ENCODE measurements at regions not wholly inside any gene's neighbourhood (a gene's known extent, or its start where the extent isn't known, plus 50 kb on each side); places are given as distances from the start of the nearest gene placed in this dataset.

- Mint-ChIP-seq H3K9me3 (peaks cover 39% of the 10 kb centered on the region), H3K4me1 (ENCODE audit: low read depth in 2 of 2) (no peaks in the 10 kb centered on the region), H3K4me3 (no peak overlapping the region), H3K36me3 (no peaks in the 10 kb centered on the region), H3K27me3 (no peaks in the 10 kb centered on the region), H3K27ac (no peak overlapping the region)
- DNase-seq (ENCODE audit: low spot score), result no peak
- no peak for ATAC-seq
Observed at GRCh38 chr18:53757328-53757727, 467.1 kb downstream of the MBD2 start.

- H3K4me3 Mint-ChIP-seq, result no peak overlapping the region
- peaks cover 37% of the 10 kb centered on the region for H3K9me3 Mint-ChIP-seq
- ATAC-seq (no peak), DNase-seq (ENCODE audit: low spot score) (no peak)
- no peaks in the 10 kb centered on the region for H3K4me1 Mint-ChIP-seq (ENCODE audit: low read depth in 2 of 2)
- no peak overlapping the region for H3K27ac Mint-ChIP-seq
- H3K36me3 Mint-ChIP-seq, result no peaks in the 10 kb centered on the region
- no peaks in the 10 kb centered on the region for H3K27me3 Mint-ChIP-seq
Observed at GRCh38 chr18:53756610-53756972, 467.9 kb downstream of the MBD2 start.

GRCh38 chr18:53755914-53756609 lies 468.4 kb downstream of the MBD2 start:
- Mint-ChIP-seq H3K36me3 (no peaks in the 10 kb centered on the region), H3K4me3 (no peak overlapping the region), H3K4me1 (ENCODE audit: low read depth in 2 of 2) (no peaks in the 10 kb centered on the region), H3K9me3 (peaks cover 35% of the 10 kb centered on the region), H3K27me3 (no peaks in the 10 kb centered on the region), H3K27ac (no peak overlapping the region)
- DNase-seq (ENCODE audit: low spot score), result no peak
- ATAC-seq, result no peak

- Mint-ChIP-seq H3K9me3 (peaks cover 35% of the 10 kb centered on the region), H3K4me3 (no peak overlapping the region), H3K36me3 (no peaks in the 10 kb centered on the region), H3K4me1 (ENCODE audit: low read depth in 2 of 2) (no peaks in the 10 kb centered on the region), H3K27me3 (no peaks in the 10 kb centered on the region), H3K27ac (no peak overlapping the region)
- DNase-seq (ENCODE audit: low spot score) (no peak), ATAC-seq (no peak)
Observed at GRCh38 chr18:53754154-53754553, 470.3 kb downstream of the MBD2 start.

GRCh38 chr18:53753601-53754000 lies 470.9 kb downstream of the MBD2 start:
- Mint-ChIP-seq H3K27ac (no peak overlapping the region), H3K27me3 (no peaks in the 10 kb centered on the region), H3K36me3 (no peaks in the 10 kb centered on the region), H3K4me1 (ENCODE audit: low read depth in 2 of 2) (no peaks in the 10 kb centered on the region), H3K9me3 (peaks cover 31% of the 10 kb centered on the region), H3K4me3 (no peak overlapping the region)
- DNase-seq (ENCODE audit: low spot score) (no peak), ATAC-seq (no peak)

GRCh38 chr18:53752781-53753367 lies 471.6 kb downstream of the MBD2 start:
- Mint-ChIP-seq H3K27me3 (no peaks in the 10 kb centered on the region), H3K4me3 (no peak overlapping the region), H3K27ac (no peak overlapping the region), H3K4me1 (ENCODE audit: low read depth in 2 of 2) (no peaks in the 10 kb centered on the region), H3K9me3 (peaks cover 27% of the 10 kb centered on the region), H3K36me3 (no peaks in the 10 kb centered on the region)
- ATAC-seq (no peak), DNase-seq (ENCODE audit: low spot score) (no peak)

GRCh38 chr18:53749766-53750165 lies 474.7 kb downstream of the MBD2 start:
- ATAC-seq (no peak), DNase-seq (ENCODE audit: low spot score) (no peak)
- Mint-ChIP-seq H3K36me3 (no peaks in the 10 kb centered on the region), H3K9me3 (peaks cover 8% of the 10 kb centered on the region), H3K27me3 (no peaks in the 10 kb centered on the region), H3K4me3 (no peak overlapping the region), H3K4me1 (ENCODE audit: low read depth in 2 of 2) (no peaks in the 10 kb centered on the region), H3K27ac (no peak overlapping the region)

- DNase-seq (ENCODE audit: low spot score) (no peak), ATAC-seq (no peak)
- Mint-ChIP-seq H3K4me3 (no peak overlapping the region), H3K9me3 (peaks cover 9% of the 10 kb centered on the region), H3K27me3 (no peaks in the 10 kb centered on the region), H3K4me1 (ENCODE audit: low read depth in 2 of 2) (no peaks in the 10 kb centered on the region), H3K27ac (no peak overlapping the region), H3K36me3 (no peaks in the 10 kb centered on the region)
Observed at GRCh38 chr18:53747663-53748160, 476.8 kb downstream of the MBD2 start.

GRCh38 chr18:53747210-53747609 lies 477.3 kb downstream of the MBD2 start:
- no peak overlapping the region for H3K27ac Mint-ChIP-seq
- no peak overlapping the region for H3K4me3 Mint-ChIP-seq
- DNase-seq (ENCODE audit: low spot score) (no peak), ATAC-seq (no peak)
- no peaks in the 10 kb centered on the region for H3K27me3 Mint-ChIP-seq
- H3K4me1 Mint-ChIP-seq (ENCODE audit: low read depth in 2 of 2), result no peaks in the 10 kb centered on the region
- H3K9me3 Mint-ChIP-seq, result peaks cover 9% of the 10 kb centered on the region
- no peaks in the 10 kb centered on the region for H3K36me3 Mint-ChIP-seq

- Mint-ChIP-seq H3K4me1 (ENCODE audit: low read depth in 2 of 2) (no peaks in the 10 kb centered on the region), H3K27me3 (no peaks in the 10 kb centered on the region), H3K9me3 (peaks cover 12% of the 10 kb centered on the region), H3K27ac (no peak overlapping the region), H3K4me3 (no peak overlapping the region), H3K36me3 (no peaks in the 10 kb centered on the region)
- ATAC-seq (no peak), DNase-seq (ENCODE audit: low spot score) (no peak)
Observed at GRCh38 chr18:53745986-53746385, 478.5 kb downstream of the MBD2 start.

GRCh38 chr18:53745224-53745967 lies 479.1 kb downstream of the MBD2 start:
- no peaks in the 10 kb centered on the region for H3K27me3 Mint-ChIP-seq
- H3K27ac Mint-ChIP-seq, result no peak overlapping the region
- no peak for DNase-seq (ENCODE audit: low spot score)
- H3K4me1 Mint-ChIP-seq (ENCODE audit: low read depth in 2 of 2), result no peaks in the 10 kb centered on the region
- peaks cover 10% of the 10 kb centered on the region for H3K9me3 Mint-ChIP-seq
- no peak overlapping the region for H3K4me3 Mint-ChIP-seq
- ATAC-seq, result no peak
- H3K36me3 Mint-ChIP-seq, result no peaks in the 10 kb centered on the region

GRCh38 chr18:53739700-53740099 lies 484.8 kb downstream of the MBD2 start:
- DNase-seq (ENCODE audit: low spot score) (no peak), ATAC-seq (no peak)
- no peak overlapping the region for H3K4me3 Mint-ChIP-seq
- peaks cover 20% of the 10 kb centered on the region for H3K9me3 Mint-ChIP-seq
- H3K36me3 Mint-ChIP-seq, result no peaks in the 10 kb centered on the region
- no peaks in the 10 kb centered on the region for H3K4me1 Mint-ChIP-seq (ENCODE audit: low read depth in 2 of 2)
- H3K27me3 Mint-ChIP-seq, result no peaks in the 10 kb centered on the region
- H3K27ac Mint-ChIP-seq, result no peak overlapping the region

- H3K36me3 Mint-ChIP-seq, result peaks cover 5% of the 10 kb centered on the region
- H3K27me3 Mint-ChIP-seq, result no peaks in the 10 kb centered on the region
- H3K4me1 Mint-ChIP-seq (ENCODE audit: low read depth in 2 of 2), result no peaks in the 10 kb centered on the region
- H3K4me3 Mint-ChIP-seq, result no peak overlapping the region
- no peak for ATAC-seq
- H3K27ac Mint-ChIP-seq, result no peak overlapping the region
- H3K9me3 Mint-ChIP-seq, result peaks cover 18% of the 10 kb centered on the region
- DNase-seq (ENCODE audit: low spot score), result no peak
Observed at GRCh38 chr18:53735526-53735925, 488.9 kb downstream of the MBD2 start.

- H3K4me3 Mint-ChIP-seq, result no peak overlapping the region
- no peaks in the 10 kb centered on the region for H3K36me3 Mint-ChIP-seq
- peaks cover 8% of the 10 kb centered on the region for H3K9me3 Mint-ChIP-seq
- no peak for ATAC-seq
- no peak overlapping the region for H3K27ac Mint-ChIP-seq
- no peaks in the 10 kb centered on the region for H3K27me3 Mint-ChIP-seq
- no peak for DNase-seq (ENCODE audit: low spot score)
- H3K4me1 Mint-ChIP-seq (ENCODE audit: low read depth in 2 of 2), result no peaks in the 10 kb centered on the region
Observed at GRCh38 chr18:53715243-53715853, 509.1 kb downstream of the MBD2 start.

Data from natural killer cell treated with Interleukin-12 subunit alpha and Interleukin-12 subunit beta and Interleukin-15 and Interleukin-18, amount 100 ng/mL, for 72 hours (primary cell).